T47D (cell line): ENCODE measurements at regions not wholly inside any gene's neighbourhood (a gene's known extent, or its start where the extent isn't known, plus 50 kb on each side); places are given as distances from the start of the nearest gene placed in this dataset.

Experiments
- DNase-seq, 2 experiments: peaks; one replicate each; pipeline versions ENCODE4 v3.0.0 to v3.0.0-alpha.2; 2011 to 2012; ENCODE audit warnings: low read depth in 1 of 2, low spot score in 1 of 2
- JUND ChIP-seq: IDR thresholded peaks from 2 replicates; pipeline ENCODE4 v1.6.1; 2012; ENCODE audit warnings: low read depth
- in situ Hi-C: cut with HindIII; loops from 2 replicates; pipeline ENCODE4 v1.10.0; 2016; ENCODE audit warnings: low sequenced_read_pairs, low pct_unique_long_range_greater_than_20kb

DNA sequence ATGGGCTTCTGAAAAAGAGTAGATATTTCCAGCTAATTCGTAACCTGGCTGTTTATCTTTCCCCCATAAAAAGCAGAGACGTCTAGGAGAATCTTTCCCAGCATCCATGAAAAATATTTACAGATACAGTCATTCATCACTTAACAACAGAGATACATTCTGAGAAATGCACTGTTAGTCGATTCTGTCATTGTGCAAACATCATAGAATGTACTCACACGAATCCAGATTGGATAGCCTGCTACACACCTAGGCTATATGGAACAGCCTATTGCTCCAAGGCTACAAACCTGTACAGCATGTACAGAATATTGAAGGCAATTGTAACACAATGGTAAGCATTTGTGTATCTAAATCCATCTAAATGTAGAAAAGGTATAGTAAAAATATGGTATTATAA is 530.2 kb upstream of the NBEA start:
- in situ Hi-C loops, result no loop called here
- TF ChIP-seq JUND, result no peak
- DNase-seq, result no peak

DNA sequence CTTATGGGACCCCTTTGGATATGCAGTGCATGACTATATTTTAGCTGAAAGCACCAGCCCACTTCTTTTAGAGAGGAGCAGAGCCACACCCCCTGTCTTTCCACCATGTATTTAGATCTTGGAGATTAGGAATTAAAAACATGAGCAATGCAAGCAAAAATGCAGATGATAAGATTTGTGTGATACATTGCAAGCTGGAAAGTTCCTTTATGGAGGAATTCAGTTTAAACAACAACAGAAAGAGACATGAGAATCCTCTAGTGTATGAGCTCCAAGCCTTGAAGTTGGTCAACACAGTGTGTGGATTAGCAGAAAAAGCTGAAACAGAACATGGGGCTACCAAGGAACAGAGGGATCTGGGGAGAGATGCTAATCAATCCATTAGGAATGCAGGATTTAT is 529.8 kb upstream of the NBEA start:
- DNase-seq, result no peak
- no peak for TF ChIP-seq JUND
- in situ Hi-C loops, result no loop called here

DNA sequence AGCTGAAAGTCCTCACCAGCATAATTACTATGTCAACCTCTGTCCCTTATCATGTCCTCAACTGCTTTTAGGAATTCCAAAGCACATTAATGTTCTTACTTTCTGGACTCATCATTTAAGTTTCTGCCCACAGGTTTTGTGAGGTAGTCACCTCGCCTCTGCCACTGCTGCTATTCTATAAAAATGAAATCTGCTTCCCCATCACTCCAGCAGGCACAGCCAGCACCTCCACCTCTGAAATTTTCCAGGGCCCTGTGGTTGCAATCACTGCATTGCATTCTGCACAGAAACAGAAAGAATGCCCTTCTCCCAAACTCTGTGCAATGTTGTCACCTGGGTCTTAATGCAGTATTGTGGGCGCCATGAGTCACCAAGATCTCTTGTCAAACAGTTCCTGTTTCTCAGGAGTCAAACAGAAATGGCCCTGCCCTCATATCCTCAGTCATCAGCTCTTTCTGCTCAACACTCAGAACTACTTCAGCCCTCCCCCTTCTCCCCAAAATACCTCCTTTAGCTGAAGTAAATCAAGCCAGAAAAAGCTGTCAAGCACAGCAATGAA is 529.2 kb upstream of the NBEA start:
- DNase-seq, result no peak
- in situ Hi-C loops, result no loop called here
- TF ChIP-seq JUND, result no peak

DNA sequence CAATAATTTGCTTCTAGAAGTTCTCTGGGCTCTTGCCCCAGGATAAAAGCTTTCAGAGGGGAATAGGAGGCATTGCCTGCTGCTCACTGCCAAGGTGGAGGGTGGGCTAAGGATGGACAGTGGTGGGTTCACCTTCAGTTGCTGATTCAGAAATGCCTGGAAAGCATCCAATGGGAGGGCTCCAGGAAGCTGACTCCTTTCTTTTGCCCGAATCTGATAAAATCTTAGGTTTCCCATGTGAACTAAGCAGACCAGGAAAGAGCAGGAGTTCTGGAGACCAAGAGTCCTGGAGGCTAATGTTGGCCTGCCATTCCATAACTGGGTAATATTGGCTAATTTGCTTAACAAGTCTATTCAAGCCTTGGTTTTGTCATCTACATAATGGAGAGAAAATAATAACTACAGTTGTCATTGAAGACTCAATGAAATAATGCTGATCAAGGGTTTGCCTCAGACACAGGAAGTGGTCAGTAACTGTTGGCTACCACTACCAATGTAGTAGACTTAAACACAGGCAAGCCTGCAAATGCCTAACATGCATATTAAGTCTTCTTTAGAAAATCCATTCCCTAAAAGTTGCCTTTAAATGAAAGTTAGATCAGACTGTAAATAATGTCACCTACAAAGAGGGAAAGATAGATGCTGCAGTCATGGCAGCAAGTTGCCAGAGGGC is 528.4 kb upstream of the NBEA start:
- in situ Hi-C loops, result no loop called here
- TF ChIP-seq JUND, result no peak
- DNase-seq, result no peak

DNA sequence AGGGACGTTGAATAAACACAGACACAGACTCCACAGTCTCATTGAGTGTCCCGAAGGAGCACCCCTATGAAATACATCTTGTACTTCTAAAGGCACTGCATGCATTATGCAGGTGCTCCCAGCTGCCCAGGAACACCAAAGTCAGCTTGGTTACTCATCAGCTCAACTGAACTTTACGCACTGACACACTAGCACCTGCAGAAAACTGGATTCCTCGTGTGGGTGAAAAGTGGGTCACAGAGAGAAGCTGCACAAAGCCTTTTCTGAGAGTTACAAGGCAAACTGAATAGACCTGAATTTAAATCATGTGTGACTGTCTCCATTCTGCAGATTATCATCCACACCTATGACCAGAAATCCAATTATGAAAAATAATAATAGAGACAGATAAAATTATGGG is 527.5 kb upstream of the NBEA start:
- no peak for DNase-seq
- no peak for TF ChIP-seq JUND
- in situ Hi-C loops, result no loop called here

DNA sequence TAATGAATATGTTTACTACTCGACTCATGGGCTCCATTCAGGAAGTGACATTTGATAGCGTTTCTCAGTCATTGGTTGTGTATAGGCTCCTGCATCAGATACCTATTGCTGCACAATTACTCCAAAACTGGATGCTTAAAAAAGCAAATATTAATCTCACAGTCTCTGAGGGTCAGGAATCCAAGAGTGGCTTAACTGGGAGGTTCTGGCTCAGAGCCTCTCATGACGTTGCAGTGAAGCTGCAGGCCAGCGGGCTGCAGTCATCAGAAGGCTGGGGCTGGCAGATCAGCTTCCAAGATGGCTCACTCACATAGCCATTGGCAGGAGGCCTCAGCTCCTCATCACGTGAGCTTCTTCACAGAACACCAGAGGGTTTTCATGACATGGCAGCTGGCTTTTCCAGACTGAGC is 525.1 kb upstream of the NBEA start:
- TF ChIP-seq JUND, result no peak
- in situ Hi-C loops, result no loop called here
- DNase-seq, result no peak

DNA sequence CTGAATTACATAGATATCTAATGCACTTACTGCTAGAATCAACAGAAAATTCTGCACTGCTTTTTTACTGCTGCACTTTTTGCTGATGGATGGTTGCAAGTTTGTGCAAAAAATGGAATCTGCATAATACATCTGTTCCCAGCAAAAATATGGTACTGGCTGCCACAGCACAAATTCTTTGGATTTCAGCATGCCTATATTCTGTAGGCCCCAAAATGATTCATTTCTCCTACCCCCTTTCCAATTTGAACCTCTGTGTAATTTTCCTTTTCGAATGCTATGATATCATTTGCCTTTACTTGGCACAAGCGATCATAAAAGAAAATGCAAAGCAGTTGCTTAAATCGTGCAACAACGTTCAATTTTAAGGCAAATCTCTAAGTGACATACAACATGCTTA is 524.2 kb upstream of the NBEA start:
- DNase-seq, result no peak
- in situ Hi-C loops, result no loop called here
- TF ChIP-seq JUND, result no peak

DNA sequence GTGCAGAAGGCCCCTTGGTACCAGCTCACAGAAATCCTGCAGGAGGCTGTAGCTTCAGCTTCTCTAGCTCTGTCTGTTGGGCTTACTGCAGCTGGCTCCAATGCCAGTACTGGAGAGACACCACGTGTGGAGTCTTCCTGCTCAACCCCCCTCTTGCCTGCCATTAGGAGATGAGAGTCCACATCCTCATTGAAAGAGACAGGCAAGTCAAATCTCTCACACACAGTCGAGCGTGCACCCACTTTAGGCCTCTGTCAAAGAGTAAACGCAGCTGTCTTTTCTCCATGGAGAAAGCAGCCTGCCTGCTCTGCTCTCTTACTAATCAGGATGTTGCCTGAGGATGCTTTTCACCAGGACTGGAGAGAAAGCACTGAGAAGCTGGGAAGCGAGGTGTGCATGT is 523.0 kb upstream of the NBEA start:
- TF ChIP-seq JUND, result no peak
- no peak for DNase-seq
- in situ Hi-C loops, result no loop called here

DNA sequence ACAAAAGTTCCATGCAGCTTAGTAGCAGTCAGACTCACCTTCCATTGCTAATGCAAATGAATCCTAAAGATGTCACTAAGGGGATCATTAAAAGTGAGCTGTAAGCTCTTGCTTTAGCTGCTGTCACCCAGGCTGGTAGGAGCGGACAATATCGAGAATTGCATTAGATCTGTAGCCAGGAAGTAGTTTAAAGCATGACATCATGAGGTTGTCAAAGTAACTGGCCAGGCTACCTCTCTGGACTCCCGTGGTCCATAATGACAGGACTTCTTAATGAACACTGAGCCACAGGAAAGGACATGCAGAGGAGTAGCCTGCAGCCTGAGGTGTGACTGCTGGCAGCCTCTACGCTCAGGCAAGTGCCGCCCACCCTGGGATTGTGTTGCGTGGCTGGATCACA is 522.3 kb upstream of the NBEA start:
- DNase-seq, result no peak
- in situ Hi-C loops, result no loop called here
- TF ChIP-seq JUND, result no peak

DNA sequence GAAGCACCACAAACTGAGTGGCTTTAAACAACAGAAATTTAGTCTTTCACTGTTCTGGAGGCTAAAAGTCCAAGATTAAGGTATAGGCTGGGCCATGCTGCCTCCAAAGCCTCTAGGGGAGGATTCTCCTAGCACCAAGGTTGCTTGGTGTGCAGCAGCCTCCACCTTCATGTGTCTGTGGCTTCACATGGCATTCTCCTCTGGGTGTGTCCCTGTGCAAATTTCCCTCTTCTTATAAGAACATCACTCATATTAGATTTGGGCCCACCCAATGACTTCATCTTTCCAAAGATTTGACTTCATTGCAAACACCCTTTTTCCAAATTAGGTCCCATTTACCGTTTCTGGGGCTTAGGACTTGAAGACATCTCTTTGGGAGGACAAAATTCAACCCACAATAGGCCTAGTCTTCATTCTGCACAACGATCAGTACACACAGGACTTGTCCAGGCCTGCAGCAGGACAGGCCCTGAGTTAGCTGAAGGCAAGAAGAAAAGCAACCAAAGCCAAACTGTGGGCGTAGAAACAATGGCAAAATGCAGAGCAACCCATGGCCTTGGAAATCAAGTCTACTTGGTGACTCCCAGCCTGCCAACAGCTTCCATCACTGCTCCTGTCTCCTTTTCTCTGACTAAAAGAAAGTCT is 521.2 kb upstream of the NBEA start:
- no peak for DNase-seq
- in situ Hi-C loops, result no loop called here
- TF ChIP-seq JUND, result no peak

DNA sequence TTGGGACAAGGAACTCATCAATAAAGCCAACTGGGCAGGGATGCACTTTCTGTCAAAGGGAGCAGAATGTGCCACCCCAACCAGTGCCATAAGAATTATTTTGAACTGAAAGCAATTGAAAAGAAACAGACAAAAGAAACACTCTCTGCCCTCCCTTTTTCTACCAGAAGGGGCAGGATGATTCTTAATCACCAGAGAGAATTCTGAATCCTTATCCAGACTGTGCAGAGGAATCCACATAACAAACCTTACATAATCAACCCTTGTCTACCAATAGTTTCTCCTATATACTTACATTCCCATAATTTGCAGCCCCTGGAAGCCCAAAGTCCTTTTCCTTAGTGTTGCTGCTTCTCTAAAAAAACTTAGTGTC is 520.7 kb upstream of the NBEA start:
- in situ Hi-C loops, result no loop called here
- TF ChIP-seq JUND, result no peak
- no peak for DNase-seq

DNA sequence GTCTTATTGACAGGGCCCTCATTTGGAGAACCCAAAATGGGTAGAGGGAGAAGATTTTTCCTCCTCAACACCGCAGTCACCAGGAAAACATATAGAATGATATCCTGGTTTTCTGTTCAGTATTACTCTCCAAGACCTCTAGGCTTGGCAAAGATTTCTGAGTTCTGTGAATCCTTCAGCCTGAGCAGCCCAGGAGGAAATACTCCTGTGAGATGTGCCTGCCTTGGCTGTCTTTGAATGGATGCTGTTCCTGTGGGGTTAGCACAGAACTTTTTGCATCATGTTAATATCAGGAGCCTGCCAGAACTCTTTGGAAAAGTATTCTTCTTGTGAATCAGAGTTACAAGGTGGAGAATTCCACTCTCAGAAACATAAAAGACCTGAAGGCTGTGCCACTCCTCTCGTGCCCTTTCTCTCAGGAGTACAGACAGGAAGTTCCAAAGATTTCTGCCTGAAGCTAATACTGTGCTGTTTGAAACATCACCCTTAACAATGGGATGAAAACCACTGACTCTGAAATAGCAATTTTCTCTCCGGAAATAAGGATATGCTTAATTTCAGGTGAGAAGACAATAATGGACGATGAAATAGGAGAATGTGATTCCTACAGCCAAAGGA is 520.1 kb upstream of the NBEA start:
- in situ Hi-C loops, result no loop called here
- no peak for TF ChIP-seq JUND
- no peak for DNase-seq

DNA sequence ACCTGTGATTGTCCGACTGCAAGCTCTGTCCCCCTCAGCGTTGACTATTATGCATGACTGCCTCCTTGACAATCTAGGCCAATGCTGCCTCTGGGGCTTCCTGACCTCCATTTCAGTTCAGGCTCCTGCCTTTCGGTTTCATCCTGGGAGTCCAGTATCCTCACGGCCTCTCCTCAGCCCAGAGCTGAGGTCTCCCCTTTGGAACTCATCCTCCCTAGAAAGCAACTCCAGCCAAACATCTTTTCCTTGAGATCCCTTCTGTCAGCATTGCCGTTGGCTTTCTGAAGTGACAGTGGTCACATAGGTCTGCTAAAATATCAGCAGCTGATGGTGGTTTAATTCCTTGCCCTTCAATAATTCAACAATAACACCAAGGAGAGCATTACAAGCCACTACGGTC is 519.1 kb upstream of the NBEA start:
- no peak for TF ChIP-seq JUND

More for the DNA sequence above, 519.1 kb upstream of the NBEA start:
- DNase-seq, result no peak
- in situ Hi-C loops, result no loop called here
